HEK293 (cell line): ENCODE measurements at regions not wholly inside any gene's neighbourhood (a gene's known extent, or its start where the extent isn't known, plus 50 kb on each side); places are given as distances from the start of the nearest gene placed in this dataset.

Experiments used
- MYNN ChIP-seq: fragments of 450-650 bp; formaldehyde crosslinking; IDR thresholded peaks from 2 replicates; pipeline ENCODE4 v1.5.1; 2016; ENCODE audit warnings: missing biosample characterization, missing genetic modification characterization, borderline replicate concordance
- ZNF292 ChIP-seq: fragments of 450-650 bp; formaldehyde crosslinking; IDR thresholded peaks from 2 replicates; pipeline ENCODE4 v1.5.1; 2016; ENCODE audit warnings: low read depth, missing biosample characterization, missing genetic modification characterization, borderline replicate concordance
- ZNF707 ChIP-seq: fragments of 450-650 bp; formaldehyde crosslinking; IDR thresholded peaks from 2 replicates; pipeline ENCODE4 v1.5.1; 2016; ENCODE audit warnings: missing biosample characterization, missing genetic modification characterization
- ZNF777 ChIP-seq: fragments of 450-650 bp; formaldehyde crosslinking; IDR thresholded peaks from 2 replicates; pipeline ENCODE4 v1.5.1; 2017; ENCODE audit warnings: missing biosample characterization, missing genetic modification characterization, borderline replicate concordance
- TF ChIP-seq, protein P1 (sequence below): fragments of 450-650 bp; formaldehyde crosslinking; IDR thresholded peaks from 2 replicates; pipeline ENCODE4 v1.5.1; 2016; ENCODE audit warnings: missing biosample characterization, missing genetic modification characterization
- TF ChIP-seq, protein P2 (sequence below): fragments of 450-650 bp; formaldehyde crosslinking; IDR thresholded peaks from 2 replicates; pipeline ENCODE4 v1.5.1; 2016; ENCODE audit warnings: missing biosample characterization, missing genetic modification characterization
- TF ChIP-seq, protein P3 (sequence below): sonication (generic); formaldehyde crosslinking; IDR thresholded peaks from 2 replicates; pipeline ENCODE4 v1.8.1; 2022; ENCODE audit warnings: mild to moderate bottlenecking, moderate library complexity, missing genetic modification reagents

DNA sequence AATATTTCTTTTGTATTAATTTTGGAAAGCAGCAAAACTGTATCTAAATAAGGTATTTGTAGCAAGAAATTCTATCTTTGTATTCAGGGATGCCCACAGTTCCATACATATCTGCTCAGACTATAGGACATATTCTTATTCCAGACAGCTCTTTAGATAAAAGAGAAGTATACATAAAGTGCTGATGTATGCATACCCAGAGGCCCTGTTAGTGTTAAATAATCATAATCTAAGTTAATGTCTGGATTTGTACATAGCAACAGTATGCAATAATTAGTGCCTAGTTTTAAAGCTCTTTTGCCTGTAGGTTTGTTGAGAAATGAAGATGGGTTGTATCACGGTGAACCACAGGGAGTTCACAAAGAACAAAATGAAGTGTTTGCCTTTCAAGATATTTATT, 428.0 kb upstream of the RGPD4 start:
- TF ChIP-seq, protein P1, sequence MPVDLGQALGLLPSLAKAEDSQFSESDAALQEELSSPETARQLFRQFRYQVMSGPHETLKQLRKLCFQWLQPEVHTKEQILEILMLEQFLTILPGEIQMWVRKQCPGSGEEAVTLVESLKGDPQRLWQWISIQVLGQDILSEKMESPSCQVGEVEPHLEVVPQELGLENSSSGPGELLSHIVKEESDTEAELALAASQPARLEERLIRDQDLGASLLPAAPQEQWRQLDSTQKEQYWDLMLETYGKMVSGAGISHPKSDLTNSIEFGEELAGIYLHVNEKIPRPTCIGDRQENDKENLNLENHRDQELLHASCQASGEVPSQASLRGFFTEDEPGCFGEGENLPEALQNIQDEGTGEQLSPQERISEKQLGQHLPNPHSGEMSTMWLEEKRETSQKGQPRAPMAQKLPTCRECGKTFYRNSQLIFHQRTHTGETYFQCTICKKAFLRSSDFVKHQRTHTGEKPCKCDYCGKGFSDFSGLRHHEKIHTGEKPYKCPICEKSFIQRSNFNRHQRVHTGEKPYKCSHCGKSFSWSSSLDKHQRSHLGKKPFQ (tag by site-specific recombination) = no peak
- TF ChIP-seq ZNF707 (tag by site-specific recombination) (no peak), MYNN (tag by site-specific recombination) (no peak), ZNF777 (tag by site-specific recombination) (no peak), ZNF292 (tag by site-specific recombination) (no peak)
- TF ChIP-seq, protein P2, sequence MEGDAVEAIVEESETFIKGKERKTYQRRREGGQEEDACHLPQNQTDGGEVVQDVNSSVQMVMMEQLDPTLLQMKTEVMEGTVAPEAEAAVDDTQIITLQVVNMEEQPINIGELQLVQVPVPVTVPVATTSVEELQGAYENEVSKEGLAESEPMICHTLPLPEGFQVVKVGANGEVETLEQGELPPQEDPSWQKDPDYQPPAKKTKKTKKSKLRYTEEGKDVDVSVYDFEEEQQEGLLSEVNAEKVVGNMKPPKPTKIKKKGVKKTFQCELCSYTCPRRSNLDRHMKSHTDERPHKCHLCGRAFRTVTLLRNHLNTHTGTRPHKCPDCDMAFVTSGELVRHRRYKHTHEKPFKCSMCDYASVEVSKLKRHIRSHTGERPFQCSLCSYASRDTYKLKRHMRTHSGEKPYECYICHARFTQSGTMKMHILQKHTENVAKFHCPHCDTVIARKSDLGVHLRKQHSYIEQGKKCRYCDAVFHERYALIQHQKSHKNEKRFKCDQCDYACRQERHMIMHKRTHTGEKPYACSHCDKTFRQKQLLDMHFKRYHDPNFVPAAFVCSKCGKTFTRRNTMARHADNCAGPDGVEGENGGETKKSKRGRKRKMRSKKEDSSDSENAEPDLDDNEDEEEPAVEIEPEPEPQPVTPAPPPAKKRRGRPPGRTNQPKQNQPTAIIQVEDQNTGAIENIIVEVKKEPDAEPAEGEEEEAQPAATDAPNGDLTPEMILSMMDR (tag by site-specific recombination) = no peak
- TF ChIP-seq, protein P3, sequence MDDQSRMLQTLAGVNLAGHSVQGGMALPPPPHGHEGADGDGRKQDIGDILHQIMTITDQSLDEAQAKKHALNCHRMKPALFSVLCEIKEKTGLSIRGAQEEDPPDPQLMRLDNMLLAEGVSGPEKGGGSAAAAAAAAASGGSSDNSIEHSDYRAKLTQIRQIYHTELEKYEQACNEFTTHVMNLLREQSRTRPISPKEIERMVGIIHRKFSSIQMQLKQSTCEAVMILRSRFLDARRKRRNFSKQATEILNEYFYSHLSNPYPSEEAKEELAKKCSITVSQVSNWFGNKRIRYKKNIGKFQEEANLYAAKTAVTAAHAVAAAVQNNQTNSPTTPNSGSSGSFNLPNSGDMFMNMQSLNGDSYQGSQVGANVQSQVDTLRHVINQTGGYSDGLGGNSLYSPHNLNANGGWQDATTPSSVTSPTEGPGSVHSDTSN (CRISPR knock-in tag) = no peak
